ENCODE measurements at regions not wholly inside any gene's neighbourhood (a gene's known extent, or its start where the extent isn't known, plus 50 kb on each side); places are given as distances from the start of the nearest gene placed in this dataset.

DNA sequence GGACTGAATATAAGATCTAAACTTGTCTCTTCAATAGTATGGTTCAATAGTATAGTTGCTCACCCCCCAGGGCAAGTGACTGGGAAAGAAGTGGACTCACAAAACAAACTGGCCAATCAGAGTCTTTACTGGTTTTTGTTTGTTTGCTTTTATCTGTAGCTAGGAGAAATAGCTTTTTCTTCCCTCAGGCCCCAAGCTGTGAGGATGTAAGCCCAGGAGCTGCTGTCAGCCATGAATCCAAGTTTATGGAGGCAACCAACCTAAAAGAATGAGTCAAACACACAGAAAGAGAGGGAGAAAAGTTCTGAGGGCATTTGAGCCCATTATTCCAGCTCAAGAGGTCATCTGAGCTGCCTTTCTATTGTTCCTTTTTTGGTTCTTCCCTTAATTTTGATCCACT lies 375.3 kb downstream of the BCAT1 start:
- TF ChIP-seq, protein P1, sequence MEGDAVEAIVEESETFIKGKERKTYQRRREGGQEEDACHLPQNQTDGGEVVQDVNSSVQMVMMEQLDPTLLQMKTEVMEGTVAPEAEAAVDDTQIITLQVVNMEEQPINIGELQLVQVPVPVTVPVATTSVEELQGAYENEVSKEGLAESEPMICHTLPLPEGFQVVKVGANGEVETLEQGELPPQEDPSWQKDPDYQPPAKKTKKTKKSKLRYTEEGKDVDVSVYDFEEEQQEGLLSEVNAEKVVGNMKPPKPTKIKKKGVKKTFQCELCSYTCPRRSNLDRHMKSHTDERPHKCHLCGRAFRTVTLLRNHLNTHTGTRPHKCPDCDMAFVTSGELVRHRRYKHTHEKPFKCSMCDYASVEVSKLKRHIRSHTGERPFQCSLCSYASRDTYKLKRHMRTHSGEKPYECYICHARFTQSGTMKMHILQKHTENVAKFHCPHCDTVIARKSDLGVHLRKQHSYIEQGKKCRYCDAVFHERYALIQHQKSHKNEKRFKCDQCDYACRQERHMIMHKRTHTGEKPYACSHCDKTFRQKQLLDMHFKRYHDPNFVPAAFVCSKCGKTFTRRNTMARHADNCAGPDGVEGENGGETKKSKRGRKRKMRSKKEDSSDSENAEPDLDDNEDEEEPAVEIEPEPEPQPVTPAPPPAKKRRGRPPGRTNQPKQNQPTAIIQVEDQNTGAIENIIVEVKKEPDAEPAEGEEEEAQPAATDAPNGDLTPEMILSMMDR (IDR thresholded peaks at IDR 0.05; ENCODE audit: insufficient read depth, low read depth, low read length) = no peak
- no peak for TF ChIP-seq EZH2 (IDR thresholded peaks at IDR 0.05; ENCODE audit: insufficient read depth, low read length)
